K562 (cell line): ENCODE measurements at regions not wholly inside any gene's neighbourhood (a gene's known extent, or its start where the extent isn't known, plus 50 kb on each side); places are given as distances from the start of the nearest gene placed in this dataset.

Experiments
- ATAC-seq: fragments of 200-7000 bp; cut with Tn5 transposase; 3 replicates; pipeline ENCODE4 v1.9.1; 2020; ENCODE audit warnings: moderate library complexity
- BruUV-seq: library from RNA; stranded (reverse); fragments of 400-500 nt; replicated peaks from 2 replicates; lab custom pipeline; 2021; lab: Mats Ljungman, UMichigan
- CTCF ChIA-PET: fragments of 300-600 bp; formaldehyde crosslinking; extraction: SDS; loops from one replicate; lab custom pipeline; 2021; ENCODE audit warnings: low intra/inter-chr PET ratio; lab: Yijun Ruan, JAX
- POLR2A ChIA-PET: fragments of 300-600, 350-650 bp; sonication (Branson Sonifier 250); formaldehyde crosslinking; extraction: SDS; loops from one replicate; lab custom pipeline; 2021; ENCODE audit warnings: antibody characterized with exemption, inconsistent platforms; lab: Yijun Ruan, JAX
- DNase-seq, 4 experiments: peaks; one replicate each; pipeline versions ENCODE4 v3.0.0 to v3.0.0-alpha.2; 2011 to 2018; ENCODE audit warnings: low spot score in 3 of 4, mixed read lengths in 3 of 4; ENCODE audit errors: extremely low read depth in 1 of 4
- FAIRE-seq: peaks from 2 replicates; lab custom pipeline; 2011; peaks lifted over from hg19 to GRCh38; lab: Jason Lieb, UNC
- H2AFZ ChIP-seq: 2 replicates; pipeline ENCODE4 v1.6.0; 2011; ENCODE audit warnings: low read depth, low read length, control low read depth, inconsistent platforms
- H3K27ac ChIP-seq: fragments of 200-600 bp; 3 replicates; pipeline ENCODE4 v1.8.0; 2011; ENCODE audit warnings: low read depth, mild to moderate bottlenecking, control low read depth, inconsistent platforms, low read length, moderate library complexity, mixed read lengths; ENCODE audit errors: extremely low read depth
- H3K27me3 ChIP-seq, 2 experiments: fragments of 300-600 bp in 1 of 2; 2 replicates in 1 of 2; 3 replicates in 1 of 2; pipeline versions ENCODE4 v1.6.0 to v1.8.0; 2011; ENCODE audit warnings: inconsistent platforms in 2 of 2, low read length in 2 of 2, mild to moderate bottlenecking in 1 of 2, mixed read lengths in 1 of 2, moderate library complexity in 1 of 2; ENCODE audit not compliant: control insufficient read depth in 2 of 2, insufficient read depth in 2 of 2
- H3K36me3 ChIP-seq: fragments of 300-600 bp; 3 replicates; pipeline ENCODE4 v1.8.0; 2011; ENCODE audit warnings: mild to moderate bottlenecking, low read length, inconsistent platforms; ENCODE audit not compliant: control insufficient read depth, insufficient read depth
- H3K4me1 ChIP-seq, 2 experiments: fragments of 200-600 bp in 1 of 2; replicated peaks in 1 of 2; 2 replicates in 1 of 2; 3 replicates in 1 of 2; pipeline versions ENCODE4 v1.5.1 to v1.8.0; 2011; ENCODE audit warnings: inconsistent platforms in 2 of 2, low read length in 2 of 2, mild to moderate bottlenecking in 1 of 2, mixed read lengths in 1 of 2, moderate library complexity in 1 of 2; ENCODE audit not compliant: control insufficient read depth in 2 of 2, insufficient read depth in 2 of 2
- H3K4me2 ChIP-seq: 2 replicates; pipeline ENCODE4 v1.6.1; 2011; ENCODE audit warnings: low read length, control low read depth, inconsistent platforms, mixed read lengths; ENCODE audit not compliant: insufficient read depth
- H3K4me3 ChIP-seq: fragments of 200-600 bp; sonication (generic), shearing (Covaris generic); 2 replicates; pipeline ENCODE4 v1.5.1; 2016; ENCODE audit warnings: control low read depth, inconsistent platforms
- H3K79me2 ChIP-seq: fragments of 200-600 bp; 3 replicates; pipeline ENCODE4 v1.8.0; 2011; ENCODE audit warnings: low read length, inconsistent platforms; ENCODE audit not compliant: control insufficient read depth, insufficient read depth
- H3K9ac ChIP-seq, 2 experiments: 2 replicates each; pipeline versions ENCODE4 v1.6.0 to v1.6.1; 2011; ENCODE audit warnings: low read depth in 2 of 2, low read length in 2 of 2, control low read depth in 1 of 2, inconsistent platforms in 1 of 2, mild to moderate bottlenecking in 1 of 2, mixed read lengths in 1 of 2; ENCODE audit not compliant: insufficient read depth in 1 of 2
- H3K9me1 ChIP-seq: one replicate; pipeline ENCODE4 v1.6.0; 2011; ENCODE audit warnings: inconsistent platforms, mild to moderate bottlenecking, low read length, moderate library complexity; ENCODE audit not compliant: control insufficient read depth, insufficient read depth
- H3K9me3 ChIP-seq: replicated peaks from 2 replicates; pipeline ENCODE4 v1.5.1; 2011; ENCODE audit warnings: low read depth, low read length, inconsistent platforms; ENCODE audit not compliant: control insufficient read depth, insufficient read depth
- H4K20me1 ChIP-seq: replicated peaks from 2 replicates; pipeline ENCODE4 v1.6.1; 2011; ENCODE audit warnings: low read length, inconsistent platforms, mixed read lengths; ENCODE audit not compliant: control insufficient read depth, insufficient read depth
- CBFA2T3 ChIP-seq: fragments of 450-650 bp; IDR thresholded peaks from 2 replicates; pipeline ENCODE4 v1.6.1; 2017
- MEIS2 ChIP-seq: fragments of 450-650 bp; IDR thresholded peaks from 2 replicates; pipeline ENCODE4 v1.6.1; 2014; ENCODE audit warnings: mild to moderate bottlenecking; ENCODE audit not compliant: partially characterized antibody
- POLR3A ChIP-seq: IDR thresholded peaks from 2 replicates; pipeline ENCODE4 v1.6.1; 2011; ENCODE audit warnings: borderline replicate concordance, mild to moderate bottlenecking, moderate library complexity; ENCODE audit not compliant: insufficient read length, insufficient read depth; ENCODE audit errors: extremely low read depth
- RCOR1 ChIP-seq, 2 experiments: IDR thresholded peaks; 2 replicates each; pipeline ENCODE4 v1.6.1; 2012; ENCODE audit warnings: low read depth in 2 of 2, low read length in 2 of 2, borderline replicate concordance in 1 of 2, improper control_type of control experiment in 1 of 2
- SIN3B ChIP-seq: fragments of 450-650 bp; IDR thresholded peaks from 2 replicates; pipeline ENCODE4 v1.6.1; 2017; ENCODE audit warnings: low read depth, mild to moderate bottlenecking, moderate library complexity
- SMAD2 ChIP-seq: fragments of 150-350 bp; IDR thresholded peaks from 2 replicates; pipeline ENCODE4 v1.6.1; 2014; ENCODE audit warnings: low read depth, mild to moderate bottlenecking, low read length
- TEAD4 ChIP-seq, 2 experiments: sonication (generic) in 1 of 2; formaldehyde crosslinking in 1 of 2; IDR thresholded peaks; 2 replicates each; pipeline versions ENCODE4 v1.6.1 to v1.8.0; 2012 to 2022; ENCODE audit warnings: borderline replicate concordance in 1 of 2, inconsistent platforms in 1 of 2, low read length in 1 of 2, mild to moderate bottlenecking in 1 of 2, missing genetic modification reagents in 1 of 2
- ZNF347 ChIP-seq: fragments of 450-650 bp; formaldehyde crosslinking; IDR thresholded peaks from 2 replicates; pipeline ENCODE4 v1.4.0; 2020; ENCODE audit warnings: low read depth, mild to moderate bottlenecking, moderate library complexity
- ZNF830 ChIP-seq: fragments of 250-450 bp; sonication (Bioruptor Pico); IDR thresholded peaks from 2 replicates; pipeline ENCODE4 v1.5.0; 2021; ENCODE audit warnings: mild to moderate bottlenecking
- WGBS: fragments of 100-300 bp; shearing (Covaris generic); methylation state at CpG from one replicate; pipeline ENCODE4 v1.1.6; 2016; ENCODE audit warnings: low coverage, mixed read lengths; ENCODE audit not compliant: insufficient coverage; ENCODE audit errors: missing lambda C conversion rate; 5-methylcytosine and 5-hydroxymethylcytosine counted together
- in situ Hi-C: fragments of 300-500 bp; cut with MboI; formaldehyde crosslinking; loops from 4 replicates; pipeline ENCODE4 v1.15.0; 2018; ENCODE audit warnings: inconsistent platforms, mixed read lengths
- intact Hi-C: fragments of 100-400 bp; cut with micrococcal nuclease; formaldehyde crosslinking; loops from 2 replicates; pipeline ENCODE4 v1.14.2; 2022
- TF ChIP-seq, protein P1 (sequence below): fragments of 250-450 bp; sonication (Bioruptor Pico); IDR thresholded peaks from 2 replicates; pipeline ENCODE4 v1.5.0; 2021; ENCODE audit warnings: mild to moderate bottlenecking, moderate library complexity

DNA sequence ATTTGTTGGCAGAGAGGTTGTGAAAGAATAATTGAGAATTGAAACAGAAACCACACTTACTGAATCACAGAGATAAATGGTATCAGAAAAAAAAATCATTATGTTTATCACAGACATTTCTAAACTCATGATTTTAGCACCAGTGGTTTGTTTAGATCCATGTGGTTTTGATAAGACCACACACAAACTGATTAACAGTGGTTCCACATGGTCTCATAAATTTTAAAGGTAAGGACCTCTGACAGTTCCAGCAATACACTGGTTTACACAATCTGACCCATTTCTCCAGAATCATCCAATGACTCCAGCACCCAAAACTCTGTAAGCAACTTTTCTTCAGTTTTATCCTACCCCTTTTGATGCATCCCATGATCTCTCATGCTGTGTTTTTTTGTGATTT, 261.2 kb downstream of the ANXA1 start:
- no peak overlapping the region for H2AFZ ChIP-seq
- H3K9me1 ChIP-seq: no peaks in the 10 kb centered on the region
- in situ Hi-C loops (no loop called here), intact Hi-C loops (no loop called here)
- ATAC-seq: no peak
- H4K20me1 ChIP-seq: no peaks in the 10 kb centered on the region
- TF ChIP-seq CBFA2T3: 0 out of 2 replicates have a peak, but pooled peaks have one; percentile 23
- TF ChIP-seq TEAD4 (IDR thresholded peaks at IDR 0.05; ENCODE audit: low read length): peak; percentile 40; the same call in 1 of the 2 replicates
- TF ChIP-seq TEAD4 (CRISPR knock-in tag; IDR thresholded peaks at IDR 0.05; ENCODE audit: borderline replicate concordance): no peak
- no peak for TF ChIP-seq SIN3B
- peak; percentile 74 for TF ChIP-seq MEIS2
- TF ChIP-seq POLR3A: no peak
- no peak for TF ChIP-seq SMAD2
- 0 out of 4 replicates have a peak, but pooled peaks of 1 of the 2 experiments have one; percentile 25 for TF ChIP-seq RCOR1 (IDR thresholded peaks at IDR 0.05; ENCODE audit: borderline replicate concordance in 1 of 2, low read depth in 2 of 2, low read length in 2 of 2)
- no peak overlapping the region for H3K27ac ChIP-seq
- H3K79me2 ChIP-seq: no peaks in the 10 kb centered on the region
- DNase-seq: no peak
- no peak overlapping the region for H3K9ac ChIP-seq
- no peak for FAIRE-seq
- H3K4me1 ChIP-seq: no peaks in the 10 kb centered on the region
- ChIA-PET CTCF (no interaction called here), POLR2A (no interaction called here)
- H3K4me3 ChIP-seq: no peak overlapping the region
- no peak overlapping the region for H3K4me2 ChIP-seq
- H3K27me3 ChIP-seq: no peaks in the 10 kb centered on the region
- BruUV-seq: no TSS peak
- H3K9me3 ChIP-seq: no peaks in the 10 kb centered on the region
- no peaks in the 10 kb centered on the region for H3K36me3 ChIP-seq

GRCh38 chr9:73423891-73424290, 272.2 kb downstream of the ANXA1 start:
- no peak overlapping the region for H2AFZ ChIP-seq
- no peaks in the 10 kb centered on the region for H3K4me1 ChIP-seq
- ChIA-PET POLR2A (no interaction called here), CTCF (no interaction called here)
- ATAC-seq (no peak), DNase-seq (no peak), FAIRE-seq (no peak)
- H3K9me3 ChIP-seq: no peaks in the 10 kb centered on the region
- no TSS peak for BruUV-seq
- no peaks in the 10 kb centered on the region for H3K36me3 ChIP-seq
- H4K20me1 ChIP-seq: no peaks in the 10 kb centered on the region
- in situ Hi-C loops (no loop called here), intact Hi-C loops (no loop called here)
- no peaks in the 10 kb centered on the region for H3K79me2 ChIP-seq
- H3K4me3 ChIP-seq: no peak overlapping the region
- H3K4me2 ChIP-seq: no peak overlapping the region
- no peak overlapping the region for H3K27ac ChIP-seq
- no peaks in the 10 kb centered on the region for H3K27me3 ChIP-seq
- H3K9me1 ChIP-seq: no peaks in the 10 kb centered on the region
- no peak overlapping the region for H3K9ac ChIP-seq
- WGBS: 58% methylated on average over 1 of the region's 1 CpG
- TF ChIP-seq ZNF347 (CRISPR knock-in tag) (no peak), ZNF830 (CRISPR knock-in tag) (no peak)
- TF ChIP-seq, protein P1, sequence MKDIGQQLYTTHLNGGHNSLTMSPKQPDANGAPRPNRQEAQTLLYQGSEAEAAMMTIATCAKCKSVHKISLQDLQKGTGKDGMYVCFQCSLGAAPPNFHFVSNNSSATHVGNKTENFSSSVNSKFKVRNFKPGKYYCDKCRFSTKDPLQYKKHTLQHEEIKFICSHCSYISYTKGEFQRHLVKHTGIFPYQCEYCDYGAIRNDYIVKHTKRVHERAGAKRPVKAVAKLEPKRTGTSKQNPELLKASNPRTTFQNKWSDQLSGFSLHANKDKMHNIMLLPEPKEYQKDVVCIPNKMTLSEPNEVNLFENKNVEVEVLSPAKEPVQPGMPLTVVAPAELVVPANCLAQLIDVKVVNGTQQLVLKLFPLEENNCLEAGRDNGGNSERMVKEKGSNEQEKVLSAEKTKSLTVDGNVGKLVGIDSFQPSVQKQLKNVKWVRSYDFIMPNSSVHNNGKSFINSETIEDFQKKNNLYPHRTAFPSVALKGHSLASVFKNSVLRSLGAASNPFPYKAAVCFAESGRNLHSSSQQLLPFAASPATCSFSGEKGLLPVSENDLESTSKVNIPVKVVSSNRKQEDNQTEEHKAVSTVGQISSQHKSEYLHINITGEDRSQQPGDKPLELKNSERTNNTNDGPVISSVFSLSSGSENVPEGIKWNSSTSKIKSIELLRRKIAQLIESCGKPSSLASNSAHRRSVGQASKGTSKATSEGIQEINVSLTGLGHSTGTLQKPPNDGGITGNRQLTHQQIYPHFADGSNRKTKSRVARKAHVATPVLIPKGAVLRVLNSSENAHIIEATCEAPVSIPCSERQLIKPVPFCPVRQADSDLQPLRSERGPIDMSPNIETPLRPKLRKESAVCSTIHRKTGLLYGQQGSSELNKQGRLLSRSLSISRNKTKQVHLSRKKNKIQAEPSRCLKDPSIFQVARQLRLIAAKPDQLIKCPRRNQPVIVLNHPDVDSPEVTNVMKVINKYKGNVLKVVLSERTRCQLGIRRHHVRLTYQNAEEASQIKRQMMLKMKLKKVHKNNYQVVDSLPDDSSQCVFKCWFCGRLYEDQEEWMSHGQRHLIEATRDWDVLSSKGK: no peak
